HG02970 (cell line): ENCODE measurements at regions not wholly inside any gene's neighbourhood (a gene's known extent, or its start where the extent isn't known, plus 50 kb on each side); places are given as distances from the start of the nearest gene placed in this dataset.
"Not testable (repeated sequence)": the region's sequence is repeated elsewhere in the genome, so short reads cannot be mapped to it uniquely, and the experiment has no call there.

Source experiments
- ATAC-seq: cut with Tn5 transposase; IDR thresholded peaks from one replicate; pipeline ENCODE4 v1.9.1; 2021; ENCODE audit warnings: mild to moderate bottlenecking, moderate library complexity, moderate number of reproducible peaks; ENCODE audit not compliant: unreplicated experiment, low FRiP score

- ATAC-seq = no peak
These were observed 119.8 kb upstream of the SPAG17 start for GRCh38 chr1:118304722-118305359.

DNA sequence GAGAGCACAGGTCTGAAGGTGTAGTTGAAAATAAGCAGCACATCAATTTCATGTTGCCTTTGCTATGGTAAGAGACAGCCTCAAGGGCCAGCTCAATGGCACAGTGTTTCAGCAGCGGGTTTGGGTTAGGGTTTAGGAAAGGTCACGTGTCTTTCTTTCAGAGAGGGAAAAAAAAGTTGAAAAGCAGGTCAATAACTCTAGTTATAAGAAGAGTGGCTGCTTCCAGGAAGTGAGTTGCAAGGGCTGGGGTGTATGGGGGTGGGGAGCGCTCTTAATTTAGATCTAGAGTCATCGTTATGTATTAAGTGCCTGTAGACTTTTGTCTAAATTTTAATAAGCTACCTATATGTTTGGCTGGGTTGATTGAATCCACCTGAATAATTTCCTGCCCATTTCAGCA, 118.5 kb upstream of the SPAG17 start:
- ATAC-seq = no peak

DNA sequence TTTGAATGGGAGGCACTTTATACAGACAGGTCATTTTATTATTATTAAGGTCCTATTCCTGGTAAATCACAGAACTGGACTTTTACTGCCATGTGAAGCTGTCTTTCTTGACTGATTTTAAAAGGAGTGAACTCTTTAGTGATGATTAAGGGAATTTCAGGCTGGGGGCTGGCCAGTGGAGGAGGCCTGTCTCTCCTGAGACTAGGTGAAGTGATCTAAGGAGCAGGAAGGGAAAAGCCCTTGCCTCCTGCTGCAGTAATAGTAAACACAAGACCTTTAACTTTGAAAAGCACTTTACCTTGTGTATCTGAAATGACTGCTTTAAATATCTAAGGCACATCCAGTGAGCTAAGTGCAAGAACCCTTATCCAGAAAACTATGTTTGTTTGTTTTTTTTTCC, 118.0 kb upstream of the SPAG17 start:
- ATAC-seq = no peak

- ATAC-seq = no peak
These were observed 117.1 kb upstream of the SPAG17 start for GRCh38 chr1:118302145-118302544.

GRCh38 chr1:118300808-118301207, 115.8 kb upstream of the SPAG17 start:
- ATAC-seq = no peak

DNA sequence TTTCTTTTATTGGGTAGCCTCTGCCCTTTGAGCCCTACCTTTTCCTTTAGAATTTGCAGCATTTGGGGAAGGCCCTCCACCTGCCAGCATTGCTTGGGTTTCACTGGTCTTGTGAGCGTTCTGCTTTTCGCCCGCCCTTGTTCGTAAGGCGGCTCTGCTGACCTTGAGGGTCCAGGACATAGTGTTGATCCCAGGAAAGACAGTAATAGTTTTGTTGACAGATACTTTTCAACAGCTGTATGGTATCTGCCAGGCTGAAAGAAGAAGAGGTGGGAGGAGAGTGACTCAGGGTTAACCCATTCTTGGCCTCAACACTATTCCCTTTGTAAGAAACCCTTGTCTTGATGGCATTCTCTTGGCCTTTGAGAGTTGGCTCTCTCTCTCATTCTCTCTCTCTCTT, 113.4 kb upstream of the SPAG17 start:
- no peak for ATAC-seq

DNA sequence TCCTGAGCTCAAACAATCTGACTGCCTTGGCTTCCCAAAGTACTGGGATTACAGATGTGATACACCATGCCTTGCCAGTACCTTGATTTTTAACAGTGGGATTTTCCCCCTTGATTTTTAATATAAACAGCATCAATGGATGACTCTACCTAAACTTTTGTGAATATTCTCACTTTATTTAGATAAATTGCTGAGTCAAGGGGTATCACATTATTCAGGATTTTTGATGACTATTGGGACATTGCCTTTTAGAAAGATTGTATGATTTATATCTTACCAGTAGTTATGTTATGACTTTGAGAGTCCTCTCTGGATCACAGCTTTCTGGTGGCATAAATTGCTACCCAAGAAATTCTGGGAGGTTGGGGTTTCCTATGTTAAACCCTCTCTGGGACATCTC, 112.5 kb upstream of the SPAG17 start:
- ATAC-seq = no peak

- ATAC-seq = no peak
These were observed 110.0 kb upstream of the SPAG17 start for GRCh38 chr1:118294875-118295642.

- ATAC-seq = no peak
These were observed 106.6 kb upstream of the SPAG17 start for GRCh38 chr1:118291661-118292060.

GRCh38 chr1:118290571-118290970, 105.5 kb upstream of the SPAG17 start:
- ATAC-seq = no peak

DNA sequence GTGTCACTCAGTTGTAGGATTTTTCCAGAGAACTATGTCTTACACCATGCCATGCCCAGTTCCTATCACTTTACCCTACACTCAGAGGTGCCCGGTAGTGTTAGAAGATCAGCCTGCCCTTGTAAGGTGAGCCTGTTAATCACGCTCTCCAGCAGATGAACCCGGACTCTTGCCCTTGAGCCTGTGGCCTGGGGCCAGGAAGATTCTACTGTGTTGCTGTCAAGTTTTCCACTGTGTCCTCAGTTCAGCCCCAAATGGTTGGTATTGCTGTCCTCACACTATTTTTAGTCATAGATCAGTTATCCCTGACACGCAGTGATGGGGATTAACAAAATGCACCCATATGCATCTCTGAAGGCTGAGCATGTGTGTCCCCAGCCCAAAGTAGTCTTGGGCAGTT, 105.0 kb upstream of the SPAG17 start:
- ATAC-seq = no peak

DNA sequence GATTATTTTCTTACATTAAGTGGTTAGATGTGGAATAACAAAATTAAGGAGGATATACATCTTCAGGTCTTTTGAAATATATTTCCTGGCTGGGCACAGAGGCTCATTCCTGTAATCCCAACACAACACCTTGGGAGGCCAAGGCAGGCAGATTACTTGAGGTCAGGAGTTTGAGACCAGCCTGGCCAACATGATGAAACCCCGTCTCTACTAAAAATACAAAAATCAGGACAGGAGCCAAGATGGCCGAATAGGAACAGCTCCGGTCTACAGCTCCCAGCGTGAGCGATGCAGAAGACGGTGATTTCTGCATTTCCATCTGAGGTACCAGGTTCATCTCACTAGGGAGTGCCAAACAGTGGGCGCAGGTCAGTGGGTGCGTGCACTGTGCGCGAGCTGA, 95.6 kb upstream of the SPAG17 start:
- ATAC-seq = not testable (repeated sequence)

- no peak for ATAC-seq
These were observed 90.6 kb upstream of the SPAG17 start for GRCh38 chr1:118275472-118276115.

DNA sequence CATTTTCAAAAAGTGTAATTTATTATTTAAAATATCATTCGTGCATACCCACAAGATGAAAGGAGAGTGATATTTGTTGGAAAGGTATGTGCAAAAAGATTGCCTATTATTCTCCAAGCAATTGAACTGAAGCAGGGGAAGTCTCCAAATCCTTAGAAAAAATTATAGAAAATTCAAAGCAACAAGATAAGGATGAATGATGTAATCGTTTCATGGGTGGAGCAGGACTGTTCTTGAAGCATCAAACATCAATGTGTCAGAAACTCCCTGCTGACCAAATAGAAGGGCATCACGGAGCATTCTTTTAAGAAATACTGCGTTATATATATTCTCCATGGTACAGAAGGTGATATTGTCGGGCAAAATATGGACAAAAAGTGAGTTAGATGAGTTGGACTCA, 87.9 kb upstream of the SPAG17 start:
- ATAC-seq = no peak

DNA sequence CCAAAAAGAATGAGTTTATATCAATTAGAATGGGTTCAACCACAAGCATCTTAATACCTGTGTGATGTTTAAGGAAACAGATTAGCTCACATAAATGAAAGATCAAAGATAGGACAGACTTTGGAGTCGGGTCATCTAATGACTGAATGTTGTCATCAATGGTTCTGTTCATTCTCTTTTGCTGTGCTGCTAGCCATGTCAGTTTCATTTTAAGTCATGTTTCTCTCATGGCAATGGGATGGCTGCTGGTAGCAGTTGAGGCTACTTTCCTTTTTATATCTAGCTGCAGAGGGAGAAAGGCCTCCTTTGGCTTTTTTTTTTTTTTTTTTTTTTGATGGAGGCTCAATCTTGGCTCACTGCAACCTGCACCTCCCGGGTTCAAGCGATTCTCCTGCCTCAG, 86.9 kb upstream of the SPAG17 start:
- ATAC-seq = no peak

- no peak for ATAC-seq
These were observed 84.6 kb upstream of the SPAG17 start for GRCh38 chr1:118269598-118269997.

GRCh38 chr1:118266436-118266835, 81.4 kb upstream of the SPAG17 start:
- ATAC-seq = no peak

DNA sequence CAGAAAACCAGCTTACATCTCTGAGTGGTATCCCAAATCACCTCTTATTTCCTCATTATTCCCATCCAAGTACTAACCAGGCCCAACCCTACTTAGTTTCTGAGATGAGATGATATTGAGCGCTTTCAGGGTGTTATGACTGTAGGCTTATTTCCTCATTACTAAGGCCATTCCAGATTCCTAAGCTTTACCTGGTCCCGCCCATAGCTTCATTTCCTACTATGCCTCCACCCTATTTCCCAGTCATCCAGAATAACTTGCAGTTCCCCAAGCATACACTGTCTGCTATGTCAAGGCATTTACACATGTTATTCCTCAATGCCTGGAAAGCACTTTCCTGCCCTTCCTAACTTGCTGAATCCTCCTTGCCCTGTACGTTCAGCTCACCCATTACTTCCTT, 79.3 kb upstream of the SPAG17 start:
- no peak for ATAC-seq

DNA sequence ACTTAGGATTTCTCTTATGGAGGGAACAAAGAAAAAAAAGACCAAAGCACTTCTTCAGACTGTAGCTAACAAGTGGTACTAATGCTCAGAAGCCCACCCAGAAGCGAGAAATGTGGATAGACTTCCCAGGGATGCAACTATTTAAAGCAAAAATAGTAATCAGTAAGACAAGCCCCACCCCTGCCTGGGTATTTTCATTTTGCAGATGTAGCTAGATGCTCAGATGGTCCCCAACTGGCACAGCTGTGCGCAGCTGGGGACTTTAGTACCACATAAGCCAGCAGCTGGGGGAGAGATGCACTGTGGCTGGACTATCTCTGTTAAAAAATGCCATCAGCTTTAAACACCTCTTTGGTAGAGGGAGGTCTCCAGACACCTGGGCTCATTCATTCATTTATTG, 77.8 kb upstream of the SPAG17 start:
- no peak for ATAC-seq

DNA sequence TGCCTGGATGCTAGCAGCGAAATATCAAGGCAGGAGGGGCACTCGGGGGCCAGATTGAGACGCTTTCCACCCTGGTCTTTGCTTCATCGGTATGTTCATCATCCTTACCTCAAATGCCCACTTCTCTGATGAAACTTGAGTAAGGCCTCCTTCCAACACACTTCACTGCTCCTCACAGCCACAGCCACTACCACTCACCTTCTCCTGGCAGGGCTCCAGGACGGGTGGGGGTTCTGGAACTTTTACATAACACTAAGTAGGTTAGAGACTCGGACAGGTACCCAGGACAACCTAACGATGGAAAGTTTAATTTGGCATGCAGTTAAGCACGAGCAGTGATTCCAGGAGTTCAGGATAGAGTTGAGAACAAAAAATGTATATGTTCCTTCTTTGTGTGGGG, 73.9 kb upstream of the SPAG17 start:
- no peak for ATAC-seq

DNA sequence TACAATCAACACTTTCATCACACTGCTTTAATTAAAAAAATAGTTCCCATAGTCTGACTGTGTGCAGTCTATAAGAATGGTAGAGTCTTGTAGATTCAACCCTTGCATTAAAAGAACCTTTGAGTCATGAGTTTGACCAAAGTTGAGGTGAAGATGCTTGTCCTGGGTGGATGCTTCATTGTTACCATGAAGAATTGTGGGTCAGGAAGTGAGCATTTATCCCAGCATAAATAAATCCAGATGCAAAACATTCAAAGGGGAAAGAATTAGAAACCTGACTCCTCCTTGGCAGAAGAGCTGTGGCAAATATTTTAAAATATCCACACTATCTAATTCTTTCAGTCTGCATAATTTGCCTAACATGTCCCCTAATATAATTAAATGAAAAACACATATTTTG, 72.9 kb upstream of the SPAG17 start:
- no peak for ATAC-seq
